ENCODE measurements at regions not wholly inside any gene's neighbourhood (a gene's known extent, or its start where the extent isn't known, plus 50 kb on each side); places are given as distances from the start of the nearest gene placed in this dataset.

DNA sequence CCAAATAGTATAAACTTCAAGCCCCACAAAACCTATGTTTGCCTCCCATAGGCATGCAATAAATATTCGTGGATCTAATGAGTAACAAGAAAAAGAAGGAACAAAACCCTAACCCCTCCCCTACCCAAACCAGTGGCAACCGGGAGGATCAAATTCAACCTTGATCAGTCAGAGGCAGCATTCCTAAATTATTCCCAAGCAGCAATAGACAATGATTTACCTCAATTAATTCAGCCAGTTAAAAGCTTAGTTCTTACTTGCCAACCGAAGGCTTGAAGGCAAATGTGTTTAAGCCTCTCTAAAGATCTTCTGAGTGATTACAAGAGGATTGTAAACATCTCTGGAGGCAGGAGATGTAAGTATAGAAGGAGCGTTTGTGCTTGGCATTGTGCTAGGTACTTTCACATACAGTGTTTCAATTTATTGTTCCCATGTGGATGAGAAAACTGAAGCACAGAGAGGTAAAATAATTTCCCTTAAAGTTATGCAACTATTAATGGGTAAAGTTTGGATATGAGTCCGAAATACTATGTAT lies 197.7 kb downstream of the MTX2 start:
- TF ChIP-seq RAD21 (IDR thresholded peaks at IDR 0.05; ENCODE audit: low read depth) = no peak

DNA sequence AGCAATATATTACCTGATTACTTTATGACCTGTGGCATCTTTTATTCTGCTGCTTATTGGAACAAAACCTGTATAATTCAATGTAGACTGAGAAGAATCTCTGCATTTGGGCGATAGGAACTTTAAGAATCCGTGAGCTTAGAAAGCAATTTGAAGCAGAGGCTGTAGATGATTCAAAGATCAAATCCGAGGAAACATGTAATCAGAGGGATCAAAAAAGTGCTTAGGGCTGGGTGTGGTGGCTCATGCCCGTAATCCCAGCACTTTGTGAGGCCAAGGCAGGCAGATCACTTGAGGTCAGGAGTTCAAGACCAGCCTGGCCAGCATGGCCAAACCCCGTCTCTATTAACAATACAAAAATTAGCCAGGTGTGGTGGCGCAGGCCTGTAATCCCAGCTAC lies 198.4 kb downstream of the MTX2 start:
- TF ChIP-seq YY1 (IDR thresholded peaks at IDR 0.05; ENCODE audit: low read depth) = no peak
- no peak for TF ChIP-seq RAD21 (IDR thresholded peaks at IDR 0.05; ENCODE audit: low read depth)
- TF ChIP-seq ZBTB7A (IDR thresholded peaks at IDR 0.05; ENCODE audit: low read depth) = no peak
- TF ChIP-seq EGR1 (IDR thresholded peaks at IDR 0.05) = no peak
- TF ChIP-seq FOXM1 (IDR thresholded peaks at IDR 0.05; ENCODE audit: borderline replicate concordance, low read depth) = no peak
- TF ChIP-seq TEAD4 (IDR thresholded peaks at IDR 0.05) = no peak
- no peak for TF ChIP-seq TAF1 (IDR thresholded peaks at IDR 0.05; ENCODE audit: low read depth)
- TF ChIP-seq, protein P1, sequence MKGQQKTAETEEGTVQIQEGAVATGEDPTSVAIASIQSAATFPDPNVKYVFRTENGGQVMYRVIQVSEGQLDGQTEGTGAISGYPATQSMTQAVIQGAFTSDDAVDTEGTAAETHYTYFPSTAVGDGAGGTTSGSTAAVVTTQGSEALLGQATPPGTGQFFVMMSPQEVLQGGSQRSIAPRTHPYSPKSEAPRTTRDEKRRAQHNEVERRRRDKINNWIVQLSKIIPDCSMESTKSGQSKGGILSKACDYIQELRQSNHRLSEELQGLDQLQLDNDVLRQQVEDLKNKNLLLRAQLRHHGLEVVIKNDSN (IDR thresholded peaks at IDR 0.05) = no peak
- TF ChIP-seq, protein P2, sequence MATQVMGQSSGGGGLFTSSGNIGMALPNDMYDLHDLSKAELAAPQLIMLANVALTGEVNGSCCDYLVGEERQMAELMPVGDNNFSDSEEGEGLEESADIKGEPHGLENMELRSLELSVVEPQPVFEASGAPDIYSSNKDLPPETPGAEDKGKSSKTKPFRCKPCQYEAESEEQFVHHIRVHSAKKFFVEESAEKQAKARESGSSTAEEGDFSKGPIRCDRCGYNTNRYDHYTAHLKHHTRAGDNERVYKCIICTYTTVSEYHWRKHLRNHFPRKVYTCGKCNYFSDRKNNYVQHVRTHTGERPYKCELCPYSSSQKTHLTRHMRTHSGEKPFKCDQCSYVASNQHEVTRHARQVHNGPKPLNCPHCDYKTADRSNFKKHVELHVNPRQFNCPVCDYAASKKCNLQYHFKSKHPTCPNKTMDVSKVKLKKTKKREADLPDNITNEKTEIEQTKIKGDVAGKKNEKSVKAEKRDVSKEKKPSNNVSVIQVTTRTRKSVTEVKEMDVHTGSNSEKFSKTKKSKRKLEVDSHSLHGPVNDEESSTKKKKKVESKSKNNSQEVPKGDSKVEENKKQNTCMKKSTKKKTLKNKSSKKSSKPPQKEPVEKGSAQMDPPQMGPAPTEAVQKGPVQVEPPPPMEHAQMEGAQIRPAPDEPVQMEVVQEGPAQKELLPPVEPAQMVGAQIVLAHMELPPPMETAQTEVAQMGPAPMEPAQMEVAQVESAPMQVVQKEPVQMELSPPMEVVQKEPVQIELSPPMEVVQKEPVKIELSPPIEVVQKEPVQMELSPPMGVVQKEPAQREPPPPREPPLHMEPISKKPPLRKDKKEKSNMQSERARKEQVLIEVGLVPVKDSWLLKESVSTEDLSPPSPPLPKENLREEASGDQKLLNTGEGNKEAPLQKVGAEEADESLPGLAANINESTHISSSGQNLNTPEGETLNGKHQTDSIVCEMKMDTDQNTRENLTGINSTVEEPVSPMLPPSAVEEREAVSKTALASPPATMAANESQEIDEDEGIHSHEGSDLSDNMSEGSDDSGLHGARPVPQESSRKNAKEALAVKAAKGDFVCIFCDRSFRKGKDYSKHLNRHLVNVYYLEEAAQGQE (IDR thresholded peaks at IDR 0.05; ENCODE audit: low read depth) = no peak
- no peak for TF ChIP-seq NFIC (IDR thresholded peaks at IDR 0.05)
- TF ChIP-seq TCF12 (IDR thresholded peaks at IDR 0.05; ENCODE audit: low read depth) = no peak
- TF ChIP-seq EP300 (IDR thresholded peaks at IDR 0.05; ENCODE audit: borderline replicate concordance) = no peak
- TF ChIP-seq CEBPB (IDR thresholded peaks at IDR 0.05) = no peak
- TF ChIP-seq, protein P3, sequence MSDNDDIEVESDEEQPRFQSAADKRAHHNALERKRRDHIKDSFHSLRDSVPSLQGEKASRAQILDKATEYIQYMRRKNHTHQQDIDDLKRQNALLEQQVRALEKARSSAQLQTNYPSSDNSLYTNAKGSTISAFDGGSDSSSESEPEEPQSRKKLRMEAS (IDR thresholded peaks at IDR 0.05) = no peak

DNA sequence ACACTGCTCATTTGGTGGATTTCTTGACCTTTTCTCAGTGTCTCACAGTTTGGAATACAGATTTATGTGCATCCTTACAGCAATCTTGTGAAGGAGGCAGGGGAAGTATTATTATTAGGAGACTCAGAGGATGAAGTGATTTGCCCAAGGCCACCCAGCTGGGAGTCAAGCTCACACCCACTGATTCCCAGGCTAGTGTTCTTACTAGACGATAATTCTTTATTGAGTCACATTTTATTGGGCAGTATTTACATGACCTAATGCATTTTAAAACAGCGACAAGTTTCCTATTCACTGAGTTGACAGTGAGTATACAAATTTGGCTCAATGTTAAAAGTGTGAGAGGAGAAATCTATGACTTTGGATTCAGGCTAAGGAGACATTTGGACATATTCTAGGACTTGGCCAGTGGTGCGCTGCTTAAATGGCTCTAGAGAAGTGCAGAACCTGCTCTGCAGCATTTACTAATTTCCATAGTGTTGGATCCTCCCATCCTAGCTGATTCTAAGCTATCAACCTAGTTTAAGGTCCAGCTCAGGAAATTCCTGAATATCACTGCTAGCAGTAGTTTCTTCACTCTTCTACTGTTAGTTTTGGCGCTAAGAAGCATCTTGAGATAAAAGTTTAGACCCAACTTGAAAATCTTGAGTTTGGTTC lies 199.3 kb downstream of the MTX2 start:
- TF ChIP-seq ZBTB7A (IDR thresholded peaks at IDR 0.05; ENCODE audit: low read depth) = no peak
- no peak for TF ChIP-seq TAF1 (IDR thresholded peaks at IDR 0.05; ENCODE audit: low read depth)
- no peak for TF ChIP-seq NFIC (IDR thresholded peaks at IDR 0.05)
- no peak for TF ChIP-seq TCF12 (IDR thresholded peaks at IDR 0.05; ENCODE audit: low read depth)
- no peak for TF ChIP-seq FOXM1 (IDR thresholded peaks at IDR 0.05; ENCODE audit: borderline replicate concordance, low read depth)
- TF ChIP-seq CREB1 (IDR thresholded peaks at IDR 0.05; ENCODE audit: low read depth) = no peak
- no peak for TF ChIP-seq EGR1 (IDR thresholded peaks at IDR 0.05)
- no peak for TF ChIP-seq CEBPB (IDR thresholded peaks at IDR 0.05)
- TF ChIP-seq RAD21 (IDR thresholded peaks at IDR 0.05; ENCODE audit: low read depth) = no peak
- TF ChIP-seq, protein P3 (IDR thresholded peaks at IDR 0.05) = no peak
- TF ChIP-seq TEAD4 (IDR thresholded peaks at IDR 0.05) = no peak

DNA sequence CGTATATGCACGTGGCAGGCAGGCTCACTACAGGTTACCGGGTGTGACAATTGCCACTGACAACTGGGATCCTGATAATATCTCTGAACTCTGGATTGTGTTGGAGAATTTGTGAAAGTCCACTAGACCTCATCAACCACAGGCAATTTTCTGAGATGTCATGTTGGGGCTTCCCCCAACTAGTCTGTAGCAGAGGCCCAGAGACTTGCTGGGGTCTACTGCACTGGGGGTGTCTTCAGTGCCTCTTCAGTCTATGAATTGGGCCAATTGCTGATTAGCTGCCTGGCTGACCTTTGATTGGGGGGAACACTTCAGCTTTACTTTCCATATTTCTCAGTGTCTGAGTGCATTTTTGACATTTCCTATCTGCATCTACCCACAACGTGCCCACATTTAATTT lies 201.5 kb downstream of the MTX2 start:
- TF ChIP-seq ZBTB7A (IDR thresholded peaks at IDR 0.05; ENCODE audit: low read depth) (no peak), EP300 (IDR thresholded peaks at IDR 0.05; ENCODE audit: borderline replicate concordance) (no peak), FOXM1 (IDR thresholded peaks at IDR 0.05; ENCODE audit: borderline replicate concordance, low read depth) (no peak), CEBPB (IDR thresholded peaks at IDR 0.05) (no peak), TEAD4 (IDR thresholded peaks at IDR 0.05) (no peak)

DNA sequence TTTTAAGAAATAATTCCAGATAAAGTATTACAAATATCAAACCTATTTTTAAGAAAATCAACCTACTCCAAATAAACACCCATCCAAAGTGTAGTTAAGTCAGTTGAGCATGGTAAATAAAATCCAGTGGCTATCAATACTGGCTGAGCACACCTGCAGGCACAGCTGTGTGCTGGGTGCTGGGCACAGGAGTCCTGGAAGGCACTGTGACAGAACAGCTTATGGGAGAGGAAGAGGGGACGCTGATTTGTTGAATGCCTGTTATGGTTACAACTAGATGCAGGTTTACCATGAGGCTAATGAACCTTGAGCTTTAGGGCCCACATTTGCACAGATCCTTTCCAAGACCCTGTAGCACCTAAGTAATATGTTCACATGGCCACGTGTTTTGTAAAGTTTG lies 202.7 kb downstream of the MTX2 start:
- no peak for TF ChIP-seq CREB1 (IDR thresholded peaks at IDR 0.05; ENCODE audit: low read depth)
- TF ChIP-seq, protein P1 (IDR thresholded peaks at IDR 0.05) = no peak
- no peak for TF ChIP-seq EGR1 (IDR thresholded peaks at IDR 0.05)
- no peak for TF ChIP-seq TEAD4 (IDR thresholded peaks at IDR 0.05)
- no peak for TF ChIP-seq CEBPB (IDR thresholded peaks at IDR 0.05)
- TF ChIP-seq FOXM1 (IDR thresholded peaks at IDR 0.05; ENCODE audit: borderline replicate concordance, low read depth) = no peak
- TF ChIP-seq, protein P2 (IDR thresholded peaks at IDR 0.05; ENCODE audit: low read depth) = no peak
- TF ChIP-seq YY1 (IDR thresholded peaks at IDR 0.05; ENCODE audit: low read depth) = no peak
- no peak for TF ChIP-seq TCF12 (IDR thresholded peaks at IDR 0.05; ENCODE audit: low read depth)
- no peak for TF ChIP-seq ZBTB7A (IDR thresholded peaks at IDR 0.05; ENCODE audit: low read depth)
- TF ChIP-seq NFIC (IDR thresholded peaks at IDR 0.05) = no peak
- TF ChIP-seq TAF1 (IDR thresholded peaks at IDR 0.05; ENCODE audit: low read depth) = no peak

DNA sequence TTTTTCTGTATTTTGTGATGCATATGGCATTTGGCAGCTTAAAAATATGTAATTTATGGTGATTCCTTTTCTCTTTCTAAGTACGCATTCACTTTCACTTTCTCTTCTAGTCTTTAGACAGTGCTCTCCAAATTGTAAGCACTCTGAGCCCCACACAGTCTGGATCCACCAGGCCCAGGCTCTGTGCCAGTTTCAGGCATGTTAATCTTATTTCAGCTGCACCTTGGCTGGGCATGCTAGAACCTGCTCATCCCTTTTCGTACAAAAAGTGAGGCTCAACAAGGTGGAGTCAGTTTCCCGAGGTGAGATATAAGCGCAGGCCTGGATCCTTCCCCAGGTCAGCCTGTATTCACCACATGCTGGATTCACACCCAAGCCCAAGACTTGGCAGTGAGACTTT lies 203.9 kb downstream of the MTX2 start:
- no peak for TF ChIP-seq TAF1 (IDR thresholded peaks at IDR 0.05; ENCODE audit: low read depth)
- no peak for TF ChIP-seq YY1 (IDR thresholded peaks at IDR 0.05; ENCODE audit: low read depth)
- TF ChIP-seq EGR1 (IDR thresholded peaks at IDR 0.05) = no peak
- TF ChIP-seq, protein P1 (IDR thresholded peaks at IDR 0.05) = no peak
- no peak for TF ChIP-seq EP300 (IDR thresholded peaks at IDR 0.05; ENCODE audit: borderline replicate concordance)
- TF ChIP-seq RAD21 (IDR thresholded peaks at IDR 0.05; ENCODE audit: low read depth) = no peak
